Activated CD8-positive, alpha-beta memory T cell treated with anti-CD3 and anti-CD28 coated beads for 36 hours (primary cell): ENCODE measurements at regions not wholly inside any gene's neighbourhood (a gene's known extent, or its start where the extent isn't known, plus 50 kb on each side); places are given as distances from the start of the nearest gene placed in this dataset.

ENCODE experiments used
- CTCF ChIA-PET: fragments of 350-600 bp; sonication (Branson Sonifier 250); formaldehyde crosslinking; loops from one replicate; lab custom pipeline; 2021; ENCODE audit warnings: antibody characterized with exemption; lab: Charles Lee
- POLR2A ChIA-PET: fragments of 350-600 bp; sonication (Branson Sonifier 250); formaldehyde crosslinking; loops from one replicate; lab custom pipeline; 2021; ENCODE audit warnings: antibody characterized with exemption; lab: Charles Lee

GRCh38 chr3:184761976-184762375 lies 50.0 kb upstream of the VPS8 start:
- ChIA-PET POLR2A (no interaction called here), CTCF (interaction anchor here (1.7 kb wide), 1 partner anchor 201 kb away, joined by 4 read pairs; the partner anchor contains the start of gene EPHB3)
